Vagina (tissue), 2 donors: ENCODE measurements at regions not wholly inside any gene's neighbourhood (a gene's known extent, or its start where the extent isn't known, plus 50 kb on each side); places are given as distances from the start of the nearest gene placed in this dataset.

Source experiments
- POLR2A ChIP-seq, 2 donors: fragments of 450-650 bp; IDR thresholded peaks; one replicate each; pipeline ENCODE4 v1.6.1; 2017; ENCODE audit warnings: antibody characterized with exemption in 2 of 2, mild to moderate bottlenecking in 2 of 2, moderate library complexity in 2 of 2
- POLR2AphosphoS5 ChIP-seq, 2 donors: sonication (generic); formaldehyde crosslinking; IDR thresholded peaks; one replicate each; pipeline ENCODE4 v1.9.0; 2017; ENCODE audit warnings: antibody characterized with exemption in 2 of 2, mild to moderate bottlenecking in 2 of 2, low read depth in 1 of 2; ENCODE audit not compliant: insufficient read depth in 1 of 2
- TF ChIP-seq, protein P1 (sequence below), 3 experiments: fragments of 450-650 bp in 2 of 3; fragments of 200-600 bp in 1 of 3; sonication (generic) in 1 of 3; IDR thresholded peaks; one replicate each; pipeline ENCODE4 v1.5.1; 2017 to 2019; ENCODE audit warnings: antibody characterized with exemption in 3 of 3, mild to moderate bottlenecking in 2 of 3, moderate library complexity in 2 of 3

GRCh38 chr5:165286692-165287091 lies 1781.3 kb downstream of the MAT2B start:
- TF ChIP-seq, protein P1, sequence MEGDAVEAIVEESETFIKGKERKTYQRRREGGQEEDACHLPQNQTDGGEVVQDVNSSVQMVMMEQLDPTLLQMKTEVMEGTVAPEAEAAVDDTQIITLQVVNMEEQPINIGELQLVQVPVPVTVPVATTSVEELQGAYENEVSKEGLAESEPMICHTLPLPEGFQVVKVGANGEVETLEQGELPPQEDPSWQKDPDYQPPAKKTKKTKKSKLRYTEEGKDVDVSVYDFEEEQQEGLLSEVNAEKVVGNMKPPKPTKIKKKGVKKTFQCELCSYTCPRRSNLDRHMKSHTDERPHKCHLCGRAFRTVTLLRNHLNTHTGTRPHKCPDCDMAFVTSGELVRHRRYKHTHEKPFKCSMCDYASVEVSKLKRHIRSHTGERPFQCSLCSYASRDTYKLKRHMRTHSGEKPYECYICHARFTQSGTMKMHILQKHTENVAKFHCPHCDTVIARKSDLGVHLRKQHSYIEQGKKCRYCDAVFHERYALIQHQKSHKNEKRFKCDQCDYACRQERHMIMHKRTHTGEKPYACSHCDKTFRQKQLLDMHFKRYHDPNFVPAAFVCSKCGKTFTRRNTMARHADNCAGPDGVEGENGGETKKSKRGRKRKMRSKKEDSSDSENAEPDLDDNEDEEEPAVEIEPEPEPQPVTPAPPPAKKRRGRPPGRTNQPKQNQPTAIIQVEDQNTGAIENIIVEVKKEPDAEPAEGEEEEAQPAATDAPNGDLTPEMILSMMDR (IDR thresholded peaks at IDR 0.05), result no peak
- TF ChIP-seq POLR2A (IDR thresholded peaks at IDR 0.05), result no peak
- no peak for TF ChIP-seq POLR2AphosphoS5 (IDR thresholded peaks at IDR 0.05; ENCODE audit: insufficient read depth in 1 of 2, low read depth in 1 of 2)
